Liver (tissue), 8 donors: ENCODE measurements at regions not wholly inside any gene's neighbourhood (a gene's known extent, or its start where the extent isn't known, plus 50 kb on each side); places are given as distances from the start of the nearest gene placed in this dataset.

Experiments used
- DNase-seq: peaks from one replicate; pipeline ENCODE4 v3.0.0-alpha.2; 2017; ENCODE audit warnings: low spot score
- H3K27ac ChIP-seq, 2 donors: one replicate each; pipeline ENCODE4 v1.7.0; 2013; ENCODE audit warnings: inconsistent platforms in 2 of 2, low read length in 2 of 2, control low read depth in 1 of 2, low read depth in 1 of 2, mild to moderate bottlenecking in 1 of 2
- H3K27me3 ChIP-seq, 4 donors: one replicate each; pipeline versions ENCODE4 v1.6.1 to v1.7.0; 2013; ENCODE audit warnings: low read length in 3 of 4, inconsistent platforms in 1 of 4, mild to moderate bottlenecking in 1 of 4, moderate library complexity in 1 of 4; ENCODE audit not compliant: control insufficient read depth in 4 of 4, insufficient read depth in 4 of 4
- H3K36me3 ChIP-seq, 4 donors: one replicate each; pipeline versions ENCODE4 v1.6.1 to v1.7.0; 2013; ENCODE audit warnings: low read length in 3 of 4, mild to moderate bottlenecking in 3 of 4, low read depth in 1 of 4, moderate library complexity in 1 of 4; ENCODE audit not compliant: control insufficient read depth in 4 of 4, insufficient read depth in 3 of 4
- H3K4me1 ChIP-seq, 4 donors: one replicate each; pipeline versions ENCODE4 v1.6.1 to v1.7.0; 2013; ENCODE audit warnings: low read length in 3 of 4, mild to moderate bottlenecking in 3 of 4, moderate library complexity in 1 of 4; ENCODE audit not compliant: control insufficient read depth in 4 of 4, insufficient read depth in 4 of 4
- H3K4me3 ChIP-seq, 3 donors: one replicate each; pipeline versions ENCODE4 v1.6.1 to v1.7.0; 2013; ENCODE audit warnings: low read length in 3 of 3, control low read depth in 1 of 3, low read depth in 1 of 3, mild to moderate bottlenecking in 1 of 3
- H3K9ac ChIP-seq, 2 donors: one replicate each; pipeline ENCODE4 v1.7.0; 2013; ENCODE audit warnings: low read length in 2 of 2, mild to moderate bottlenecking in 2 of 2, moderate library complexity in 2 of 2, control low read depth in 1 of 2, low read depth in 1 of 2
- H3K9me3 ChIP-seq, 4 donors: one replicate each; pipeline versions ENCODE4 v1.6.1 to v1.7.0; 2013; ENCODE audit warnings: low read length in 3 of 4; ENCODE audit not compliant: control insufficient read depth in 4 of 4
- EGR1 ChIP-seq, 2 donors: IDR thresholded peaks; 2 replicates each; pipeline ENCODE4 v1.6.1; 2016 to 2018; ENCODE audit warnings: antibody characterized with exemption in 2 of 2, low read depth in 2 of 2
- GABPA ChIP-seq, 2 donors: IDR thresholded peaks in 1 of 2; conservative IDR thresholded peaks in 1 of 2; 2 replicates each; pipeline ENCODE4 v1.6.1; 2016; ENCODE audit warnings: antibody characterized with exemption in 2 of 2, mild to moderate bottlenecking in 1 of 2, moderate library complexity in 1 of 2
- HNF4A ChIP-seq, 2 donors: conservative IDR thresholded peaks; 2 replicates each; pipeline ENCODE4 v1.6.1; 2016; ENCODE audit warnings: antibody characterized with exemption in 2 of 2, mild to moderate bottlenecking in 2 of 2
- JUND ChIP-seq, 2 donors: IDR thresholded peaks; 2 replicates each; pipeline ENCODE4 v1.6.1; 2016; ENCODE audit warnings: antibody characterized with exemption in 2 of 2
- NR2F2 ChIP-seq: IDR thresholded peaks from 2 replicates; pipeline ENCODE4 v1.6.1; 2016; ENCODE audit warnings: antibody characterized with exemption
- RXRA ChIP-seq, 2 donors: IDR thresholded peaks; 2 replicates each; pipeline ENCODE4 v1.6.1; 2017 to 2018; ENCODE audit warnings: antibody characterized with exemption in 2 of 2, mild to moderate bottlenecking in 1 of 2
- SP1 ChIP-seq: IDR thresholded peaks from 2 replicates; pipeline ENCODE4 v1.6.1; 2018; ENCODE audit warnings: antibody characterized with exemption, mild to moderate bottlenecking
- TAF1 ChIP-seq: conservative IDR thresholded peaks from 2 replicates; pipeline ENCODE4 v1.6.1; 2016; ENCODE audit warnings: antibody characterized with exemption, mild to moderate bottlenecking
- YY1 ChIP-seq: IDR thresholded peaks from 2 replicates; pipeline ENCODE4 v1.6.1; 2016; ENCODE audit warnings: antibody characterized with exemption, mild to moderate bottlenecking
- WGBS: extraction: QIAGEN DNeasy Blood & Tissue Kit; methylation state at CpG from one replicate; pipeline ENCODE4 v1.1.7; 2013; 5-methylcytosine and 5-hydroxymethylcytosine counted together
- TF ChIP-seq, protein P1 (sequence below): fragments of 150-350 bp; IDR thresholded peaks from 2 replicates; pipeline ENCODE4 v1.5.1; 2017; ENCODE audit warnings: improper control_type of control experiment, low read depth, low read length; ENCODE audit not compliant: missing input control
- TF ChIP-seq, protein P2 (sequence below): IDR thresholded peaks from 2 replicates; pipeline ENCODE4 v1.6.1; 2016; ENCODE audit warnings: antibody characterized with exemption
- TF ChIP-seq, protein P3 (sequence below): IDR thresholded peaks from 2 replicates; pipeline ENCODE4 v1.6.1; 2016; ENCODE audit warnings: antibody characterized with exemption, mild to moderate bottlenecking
- TF ChIP-seq, protein P4 (sequence below): IDR thresholded peaks from 2 replicates; pipeline ENCODE4 v1.6.1; 2016; ENCODE audit warnings: antibody characterized with exemption
- TF ChIP-seq, protein P5 (sequence below): IDR thresholded peaks from 2 replicates; pipeline ENCODE4 v1.6.1; 2016; ENCODE audit warnings: antibody characterized with exemption
- donor health status: healthy.
- donor health status: healthy.
- donor health status: healthy.
- donor health status: healthy.
- donor health status: healthy.

DNA sequence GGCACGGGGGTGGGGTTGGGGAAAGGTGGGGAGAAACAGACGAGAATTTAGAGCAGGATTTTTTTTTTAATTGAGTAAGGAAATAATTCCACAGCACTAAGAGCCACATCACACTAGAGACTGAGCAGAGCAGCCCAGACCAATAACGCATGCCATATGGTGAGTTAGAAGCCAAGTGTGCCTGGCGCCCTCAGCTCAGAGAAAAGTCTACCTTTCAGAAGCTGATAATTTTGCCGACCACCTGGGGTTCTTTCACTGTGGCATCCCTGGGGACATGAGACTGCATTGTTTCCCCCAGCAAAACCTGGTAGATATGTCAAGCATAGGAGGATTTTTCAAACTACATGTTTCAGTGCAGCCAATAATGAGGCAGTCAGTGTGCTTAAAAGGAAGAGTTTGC, 516.8 kb downstream of the SMARCA1 start (continued):
- TF ChIP-seq, protein P1, sequence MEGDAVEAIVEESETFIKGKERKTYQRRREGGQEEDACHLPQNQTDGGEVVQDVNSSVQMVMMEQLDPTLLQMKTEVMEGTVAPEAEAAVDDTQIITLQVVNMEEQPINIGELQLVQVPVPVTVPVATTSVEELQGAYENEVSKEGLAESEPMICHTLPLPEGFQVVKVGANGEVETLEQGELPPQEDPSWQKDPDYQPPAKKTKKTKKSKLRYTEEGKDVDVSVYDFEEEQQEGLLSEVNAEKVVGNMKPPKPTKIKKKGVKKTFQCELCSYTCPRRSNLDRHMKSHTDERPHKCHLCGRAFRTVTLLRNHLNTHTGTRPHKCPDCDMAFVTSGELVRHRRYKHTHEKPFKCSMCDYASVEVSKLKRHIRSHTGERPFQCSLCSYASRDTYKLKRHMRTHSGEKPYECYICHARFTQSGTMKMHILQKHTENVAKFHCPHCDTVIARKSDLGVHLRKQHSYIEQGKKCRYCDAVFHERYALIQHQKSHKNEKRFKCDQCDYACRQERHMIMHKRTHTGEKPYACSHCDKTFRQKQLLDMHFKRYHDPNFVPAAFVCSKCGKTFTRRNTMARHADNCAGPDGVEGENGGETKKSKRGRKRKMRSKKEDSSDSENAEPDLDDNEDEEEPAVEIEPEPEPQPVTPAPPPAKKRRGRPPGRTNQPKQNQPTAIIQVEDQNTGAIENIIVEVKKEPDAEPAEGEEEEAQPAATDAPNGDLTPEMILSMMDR: no peak
- TF ChIP-seq JUND (IDR thresholded peaks at IDR 0.05): no peak
- no peak for TF ChIP-seq YY1
- TF ChIP-seq SP1: no peak

DNA sequence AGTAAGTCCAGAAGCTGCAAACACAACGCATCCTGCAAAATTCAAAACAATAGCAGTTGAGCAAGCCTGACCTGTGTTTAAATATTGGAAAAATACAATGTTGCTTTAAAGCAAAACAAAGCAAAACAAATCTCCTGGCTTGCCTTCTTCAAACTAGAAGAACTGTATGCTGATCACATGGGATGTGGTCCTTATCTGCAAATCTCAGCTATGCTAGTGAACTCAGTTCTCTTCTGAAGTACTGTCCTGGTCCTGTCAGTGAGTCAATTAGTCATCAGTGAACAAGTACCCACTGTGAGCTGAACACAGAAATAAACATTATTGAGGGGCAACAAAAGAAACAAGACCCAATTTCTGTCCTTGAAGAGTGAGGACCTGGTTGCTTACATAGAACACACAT, 522.5 kb downstream of the SMARCA1 start:
- WGBS: 48% methylated on average over 1 of the region's 1 CpG
- Histone ChIP-seq H3K9me3 (peaks cover 0 to 4% (median 0%) of the 10 kb centered on the region in 4 donors), H3K27ac (no peak overlapping the region), H3K27me3 (no peaks in the 10 kb centered on the region), H3K9ac (no peak overlapping the region), H3K4me1 (no peaks in the 10 kb centered on the region), H3K4me3 (no peak overlapping the region), H3K36me3 (no peaks in the 10 kb centered on the region)
- no peak for DNase-seq
- TF ChIP-seq, protein P2, sequence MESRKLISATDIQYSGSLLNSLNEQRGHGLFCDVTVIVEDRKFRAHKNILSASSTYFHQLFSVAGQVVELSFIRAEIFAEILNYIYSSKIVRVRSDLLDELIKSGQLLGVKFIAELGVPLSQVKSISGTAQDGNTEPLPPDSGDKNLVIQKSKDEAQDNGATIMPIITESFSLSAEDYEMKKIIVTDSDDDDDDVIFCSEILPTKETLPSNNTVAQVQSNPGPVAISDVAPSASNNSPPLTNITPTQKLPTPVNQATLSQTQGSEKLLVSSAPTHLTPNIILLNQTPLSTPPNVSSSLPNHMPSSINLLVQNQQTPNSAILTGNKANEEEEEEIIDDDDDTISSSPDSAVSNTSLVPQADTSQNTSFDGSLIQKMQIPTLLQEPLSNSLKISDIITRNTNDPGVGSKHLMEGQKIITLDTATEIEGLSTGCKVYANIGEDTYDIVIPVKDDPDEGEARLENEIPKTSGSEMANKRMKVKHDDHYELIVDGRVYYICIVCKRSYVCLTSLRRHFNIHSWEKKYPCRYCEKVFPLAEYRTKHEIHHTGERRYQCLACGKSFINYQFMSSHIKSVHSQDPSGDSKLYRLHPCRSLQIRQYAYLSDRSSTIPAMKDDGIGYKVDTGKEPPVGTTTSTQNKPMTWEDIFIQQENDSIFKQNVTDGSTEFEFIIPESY: no peak
- TF ChIP-seq GABPA (IDR thresholded peaks at IDR 0.05 in 1 of 2, conservative IDR thresholded peaks at IDR 0.05 in 1 of 2): no peak
- TF ChIP-seq TAF1: no peak
- TF ChIP-seq, protein P1: no peak
- TF ChIP-seq, protein P3, sequence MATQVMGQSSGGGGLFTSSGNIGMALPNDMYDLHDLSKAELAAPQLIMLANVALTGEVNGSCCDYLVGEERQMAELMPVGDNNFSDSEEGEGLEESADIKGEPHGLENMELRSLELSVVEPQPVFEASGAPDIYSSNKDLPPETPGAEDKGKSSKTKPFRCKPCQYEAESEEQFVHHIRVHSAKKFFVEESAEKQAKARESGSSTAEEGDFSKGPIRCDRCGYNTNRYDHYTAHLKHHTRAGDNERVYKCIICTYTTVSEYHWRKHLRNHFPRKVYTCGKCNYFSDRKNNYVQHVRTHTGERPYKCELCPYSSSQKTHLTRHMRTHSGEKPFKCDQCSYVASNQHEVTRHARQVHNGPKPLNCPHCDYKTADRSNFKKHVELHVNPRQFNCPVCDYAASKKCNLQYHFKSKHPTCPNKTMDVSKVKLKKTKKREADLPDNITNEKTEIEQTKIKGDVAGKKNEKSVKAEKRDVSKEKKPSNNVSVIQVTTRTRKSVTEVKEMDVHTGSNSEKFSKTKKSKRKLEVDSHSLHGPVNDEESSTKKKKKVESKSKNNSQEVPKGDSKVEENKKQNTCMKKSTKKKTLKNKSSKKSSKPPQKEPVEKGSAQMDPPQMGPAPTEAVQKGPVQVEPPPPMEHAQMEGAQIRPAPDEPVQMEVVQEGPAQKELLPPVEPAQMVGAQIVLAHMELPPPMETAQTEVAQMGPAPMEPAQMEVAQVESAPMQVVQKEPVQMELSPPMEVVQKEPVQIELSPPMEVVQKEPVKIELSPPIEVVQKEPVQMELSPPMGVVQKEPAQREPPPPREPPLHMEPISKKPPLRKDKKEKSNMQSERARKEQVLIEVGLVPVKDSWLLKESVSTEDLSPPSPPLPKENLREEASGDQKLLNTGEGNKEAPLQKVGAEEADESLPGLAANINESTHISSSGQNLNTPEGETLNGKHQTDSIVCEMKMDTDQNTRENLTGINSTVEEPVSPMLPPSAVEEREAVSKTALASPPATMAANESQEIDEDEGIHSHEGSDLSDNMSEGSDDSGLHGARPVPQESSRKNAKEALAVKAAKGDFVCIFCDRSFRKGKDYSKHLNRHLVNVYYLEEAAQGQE: no peak
- TF ChIP-seq, protein P4, sequence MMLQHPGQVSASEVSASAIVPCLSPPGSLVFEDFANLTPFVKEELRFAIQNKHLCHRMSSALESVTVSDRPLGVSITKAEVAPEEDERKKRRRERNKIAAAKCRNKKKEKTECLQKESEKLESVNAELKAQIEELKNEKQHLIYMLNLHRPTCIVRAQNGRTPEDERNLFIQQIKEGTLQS: no peak
- TF ChIP-seq JUND (IDR thresholded peaks at IDR 0.05): no peak
- TF ChIP-seq YY1: no peak
- TF ChIP-seq, protein P5, sequence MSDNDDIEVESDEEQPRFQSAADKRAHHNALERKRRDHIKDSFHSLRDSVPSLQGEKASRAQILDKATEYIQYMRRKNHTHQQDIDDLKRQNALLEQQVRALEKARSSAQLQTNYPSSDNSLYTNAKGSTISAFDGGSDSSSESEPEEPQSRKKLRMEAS: no peak
- no peak for TF ChIP-seq RXRA (IDR thresholded peaks at IDR 0.05)
- TF ChIP-seq HNF4A (conservative IDR thresholded peaks at IDR 0.05): no peak
- no peak for TF ChIP-seq EGR1 (IDR thresholded peaks at IDR 0.05; ENCODE audit: low read depth in 2 of 2)
- no peak for TF ChIP-seq NR2F2
